ENCODE measurements at regions not wholly inside any gene's neighbourhood (a gene's known extent, or its start where the extent isn't known, plus 50 kb on each side); places are given as distances from the start of the nearest gene placed in this dataset.
"Not testable (repeated sequence)": the region's sequence is repeated elsewhere in the genome, so short reads cannot be mapped to it uniquely, and the experiment has no call there.

DNA sequence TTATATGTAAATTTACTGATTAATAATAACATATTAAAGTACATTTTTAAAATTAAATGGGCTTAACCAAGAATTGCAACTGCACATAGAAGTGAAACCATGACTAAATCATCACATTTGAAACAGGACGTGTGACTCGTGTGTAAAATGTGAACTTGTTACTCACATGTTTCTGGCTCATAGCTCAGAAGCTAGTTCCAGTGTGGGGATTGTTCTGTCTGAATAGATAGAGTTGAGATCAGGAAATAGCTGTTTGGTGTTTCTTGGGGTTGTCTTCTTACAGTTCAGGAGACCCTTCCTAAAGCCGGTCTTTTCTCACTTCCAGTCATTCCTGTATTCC is 130.9 kb downstream of the LAT start:
- H3K9me3 ChIP-seq (replicated peaks in 1 of 2; ENCODE audit: control insufficient read depth in 1 of 2, insufficient read depth in 1 of 2, low read length in 2 of 2); H3K4me3 ChIP-seq (replicated peaks in 1 of 3; ENCODE audit: low read depth in 2 of 3, low read length in 3 of 3); H3K9me3 Mint-ChIP-seq; H3K4me2 ChIP-seq (replicated peaks; ENCODE audit: extremely low read depth, low read length, poor library complexity, severe bottlenecking); H2AFZ ChIP-seq (ENCODE audit: insufficient read depth, low read depth, low read length, poor library complexity, severe bottlenecking); H3K27me3 ChIP-seq (ENCODE audit: control insufficient read depth in 2 of 2, insufficient read depth in 2 of 2, low read length in 2 of 2); H4K20me1 ChIP-seq (ENCODE audit: insufficient read depth, low read length); H3K4me3 Mint-ChIP-seq; H3K27me3 Mint-ChIP-seq (ENCODE audit: low read depth in 3 of 3): not testable (repeated sequence)
- Mint-ChIP-seq H3K36me3 (peaks cover 63 to 75% of the 10 kb centered on the region in 2 donors), H3K4me1 (peaks cover 39% of the 10 kb centered on the region), H3K27ac (peak overlapping the region; percentile 81 to 98 (median 95))
- peak; percentile 61 to 93 (median 89) for DNase-seq
- WGBS (ENCODE audit: insufficient coverage): no CpG with 5 or more reads among the region's 3 CpGs
- Histone ChIP-seq H3K36me3 (replicated peaks in 1 of 2; ENCODE audit: control insufficient read depth in 1 of 2, insufficient read depth in 2 of 2, low read length in 2 of 2) (peaks cover 43 to 62% of the 10 kb centered on the region in 2 donors), H3K4me1 (ENCODE audit: control insufficient read depth in 1 of 2, insufficient read depth in 2 of 2, low read length in 2 of 2) (peaks cover 50 to 51% of the 10 kb centered on the region in 2 donors), H3K27ac (ENCODE audit: low read depth in 1 of 2, low read length in 2 of 2) (peak overlapping the region; percentile 87 to 97), H3K79me2 (ENCODE audit: insufficient read depth, low read length) (peaks cover 37% of the 10 kb centered on the region), H3K9ac (ENCODE audit: insufficient read depth, low read length, poor library complexity, severe bottlenecking) (peak overlapping the region; percentile 36)
- intact Hi-C loops (cut with micrococcal nuclease): loop anchor here (5.0 kb wide), 1 partner anchor 42 kb away; no protein-coding TSS in a partner anchor

DNA sequence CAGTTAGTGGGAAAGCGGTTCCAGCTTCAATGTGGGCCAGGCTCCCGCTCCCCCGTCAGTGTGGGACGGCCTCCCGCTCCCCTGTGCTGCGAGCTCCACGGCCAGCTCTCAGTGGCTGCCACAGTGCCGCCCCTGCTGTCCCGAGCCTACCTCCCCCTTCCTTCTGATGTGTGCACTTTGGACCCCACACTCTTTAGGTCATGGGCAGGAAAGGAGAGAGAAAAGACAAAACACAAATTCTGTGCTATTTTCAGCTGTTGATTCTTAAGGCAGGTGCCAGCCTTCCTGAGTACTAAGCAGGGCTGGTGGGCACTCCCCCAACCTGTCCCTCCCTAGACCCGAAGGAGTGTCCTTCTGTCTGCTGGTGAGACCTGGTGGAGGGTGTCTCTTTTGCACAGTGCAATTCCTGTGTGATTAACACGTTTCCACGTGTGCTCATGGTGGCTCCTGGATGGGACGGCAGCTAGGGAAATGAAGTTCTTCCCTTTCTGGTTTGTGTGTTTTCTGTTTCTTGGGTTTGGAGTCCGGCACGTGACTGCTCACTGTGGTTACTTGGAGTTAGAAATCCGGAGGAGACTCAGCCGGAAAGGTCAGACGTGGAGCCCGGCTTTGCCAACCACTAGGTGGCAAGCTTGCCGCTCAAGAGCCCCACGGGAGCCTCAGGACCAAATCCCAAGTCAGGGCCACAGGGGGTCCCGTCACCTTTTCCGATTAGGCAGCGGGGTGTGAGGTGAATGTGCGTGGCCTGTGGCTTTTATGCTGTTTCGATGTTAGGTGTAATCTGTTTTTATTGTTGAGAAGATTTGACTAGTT is 130.3 kb downstream of the LAT start:
- peaks cover 39% of the 10 kb centered on the region for H3K4me1 Mint-ChIP-seq
- H3K4me2 ChIP-seq (replicated peaks; ENCODE audit: extremely low read depth, low read length, poor library complexity, severe bottlenecking): peak overlapping the region; percentile 11
- 0% methylated on average over 5 of the region's 26 CpGs for WGBS (ENCODE audit: insufficient coverage)
- H3K27ac ChIP-seq (ENCODE audit: low read depth in 1 of 2, low read length in 2 of 2): peak overlapping the region; percentile 87 to 97
- not testable (repeated sequence) for H4K20me1 ChIP-seq (ENCODE audit: insufficient read depth, low read length); H3K27me3 Mint-ChIP-seq (ENCODE audit: low read depth in 3 of 3); H3K9me3 ChIP-seq (replicated peaks in 1 of 2; ENCODE audit: control insufficient read depth in 1 of 2, insufficient read depth in 1 of 2, low read length in 2 of 2); H3K27me3 ChIP-seq (ENCODE audit: control insufficient read depth in 2 of 2, insufficient read depth in 2 of 2, low read length in 2 of 2); H3K9me3 Mint-ChIP-seq; H3K4me3 ChIP-seq (replicated peaks in 1 of 3; ENCODE audit: low read depth in 2 of 3, low read length in 3 of 3); H2AFZ ChIP-seq (ENCODE audit: insufficient read depth, low read depth, low read length, poor library complexity, severe bottlenecking)
- DNase-seq: peak; percentile 80 to 89 (median 88)
- H3K27ac Mint-ChIP-seq: peak overlapping the region; percentile 92 to 98 (median 95)
- intact Hi-C loops (cut with micrococcal nuclease): loop anchor here (5.0 kb wide), 1 partner anchor 42 kb away; no protein-coding TSS in a partner anchor
- TF ChIP-seq, protein P1, sequence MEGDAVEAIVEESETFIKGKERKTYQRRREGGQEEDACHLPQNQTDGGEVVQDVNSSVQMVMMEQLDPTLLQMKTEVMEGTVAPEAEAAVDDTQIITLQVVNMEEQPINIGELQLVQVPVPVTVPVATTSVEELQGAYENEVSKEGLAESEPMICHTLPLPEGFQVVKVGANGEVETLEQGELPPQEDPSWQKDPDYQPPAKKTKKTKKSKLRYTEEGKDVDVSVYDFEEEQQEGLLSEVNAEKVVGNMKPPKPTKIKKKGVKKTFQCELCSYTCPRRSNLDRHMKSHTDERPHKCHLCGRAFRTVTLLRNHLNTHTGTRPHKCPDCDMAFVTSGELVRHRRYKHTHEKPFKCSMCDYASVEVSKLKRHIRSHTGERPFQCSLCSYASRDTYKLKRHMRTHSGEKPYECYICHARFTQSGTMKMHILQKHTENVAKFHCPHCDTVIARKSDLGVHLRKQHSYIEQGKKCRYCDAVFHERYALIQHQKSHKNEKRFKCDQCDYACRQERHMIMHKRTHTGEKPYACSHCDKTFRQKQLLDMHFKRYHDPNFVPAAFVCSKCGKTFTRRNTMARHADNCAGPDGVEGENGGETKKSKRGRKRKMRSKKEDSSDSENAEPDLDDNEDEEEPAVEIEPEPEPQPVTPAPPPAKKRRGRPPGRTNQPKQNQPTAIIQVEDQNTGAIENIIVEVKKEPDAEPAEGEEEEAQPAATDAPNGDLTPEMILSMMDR (IDR thresholded peaks at IDR 0.05): peak; percentile 77
- peaks cover 69 to 76% of the 10 kb centered on the region in 2 donors for H3K36me3 Mint-ChIP-seq
- peaks cover 31% of the 10 kb centered on the region for H3K79me2 ChIP-seq (ENCODE audit: insufficient read depth, low read length)
- H3K36me3 ChIP-seq (replicated peaks in 1 of 2; ENCODE audit: control insufficient read depth in 1 of 2, insufficient read depth in 2 of 2, low read length in 2 of 2): peaks cover 48 to 64% of the 10 kb centered on the region in 2 donors
- peak overlapping the region; percentile 36 for H3K9ac ChIP-seq (ENCODE audit: insufficient read depth, low read length, poor library complexity, severe bottlenecking)
- H3K4me1 ChIP-seq (ENCODE audit: control insufficient read depth in 1 of 2, insufficient read depth in 2 of 2, low read length in 2 of 2): peaks cover 50 to 51% of the 10 kb centered on the region in 2 donors
- H3K4me3 Mint-ChIP-seq: peak overlapping the region; percentile 37 to 71
